GM21825 (cell line): ENCODE measurements at regions not wholly inside any gene's neighbourhood (a gene's known extent, or its start where the extent isn't known, plus 50 kb on each side); places are given as distances from the start of the nearest gene placed in this dataset.

Source experiments
- ATAC-seq: cut with Tn5 transposase; IDR thresholded peaks from one replicate; pipeline ENCODE4 v1.9.1; 2021; ENCODE audit warnings: mild to moderate bottlenecking, moderate library complexity; ENCODE audit not compliant: unreplicated experiment

GRCh38 chr4:38537666-38538065 lies 126.3 kb upstream of the KLF3 start:
- no peak for ATAC-seq

GRCh38 chr4:38538517-38538916 lies 125.5 kb upstream of the KLF3 start:
- no peak for ATAC-seq

- no peak for ATAC-seq
Measured at GRCh38 chr4:38539501-38539900, 124.5 kb upstream of the KLF3 start.

GRCh38 chr4:38547052-38547451 lies 116.9 kb upstream of the KLF3 start:
- ATAC-seq: no peak

- no peak for ATAC-seq
Measured at GRCh38 chr4:38548256-38548655, 115.7 kb upstream of the KLF3 start.

- no peak for ATAC-seq
Measured at GRCh38 chr4:38559374-38559773, 104.6 kb upstream of the KLF3 start.

GRCh38 chr4:38560340-38560739 lies 103.7 kb upstream of the KLF3 start:
- no peak for ATAC-seq

GRCh38 chr4:38560768-38561558 lies 103.0 kb upstream of the KLF3 start:
- peak; percentile 73 for ATAC-seq

GRCh38 chr4:38562751-38563198 lies 101.2 kb upstream of the KLF3 start:
- ATAC-seq: no peak

GRCh38 chr4:38563707-38564495 lies 100.1 kb upstream of the KLF3 start:
- ATAC-seq: no peak

- ATAC-seq: no peak
Measured at GRCh38 chr4:38565271-38566199, 98.5 kb upstream of the KLF3 start.

- ATAC-seq: no peak
Measured at GRCh38 chr4:38566806-38567398, 97.1 kb upstream of the KLF3 start.

GRCh38 chr4:38567457-38567856 lies 96.5 kb upstream of the KLF3 start:
- no peak for ATAC-seq

GRCh38 chr4:38568768-38569167 lies 95.2 kb upstream of the KLF3 start:
- no peak for ATAC-seq

GRCh38 chr4:38570647-38571276 lies 93.2 kb upstream of the KLF3 start:
- no peak for ATAC-seq

GRCh38 chr4:38572793-38573192 lies 91.2 kb upstream of the KLF3 start:
- no peak for ATAC-seq

- ATAC-seq: no peak
Measured at GRCh38 chr4:38574559-38575333, 89.3 kb upstream of the KLF3 start.

GRCh38 chr4:38576767-38577166 lies 87.2 kb upstream of the KLF3 start:
- no peak for ATAC-seq

GRCh38 chr4:38577462-38577861 lies 86.5 kb upstream of the KLF3 start:
- ATAC-seq: no peak
